ENCODE measurements at regions not wholly inside any gene's neighbourhood (a gene's known extent, or its start where the extent isn't known, plus 50 kb on each side); places are given as distances from the start of the nearest gene placed in this dataset.

GRCh38 chr4:71151054-71151453 lies 157.6 kb downstream of the DCK start:
- TF ChIP-seq ASH2L (IDR thresholded peaks at IDR 0.05; ENCODE audit: borderline replicate concordance, low read depth) = no peak
- TF ChIP-seq CTCF (IDR thresholded peaks at IDR 0.05 in 2 of 3, conservative IDR thresholded peaks at IDR 0.05 in 1 of 3; ENCODE audit: control insufficient read depth in 2 of 3, extremely low read depth in 1 of 3, insufficient read depth in 1 of 3, low read depth in 3 of 3, low read length in 3 of 3) = no peak
- TF ChIP-seq ESRRA (IDR thresholded peaks at IDR 0.05; ENCODE audit: low read length) = no peak
- no peak for TF ChIP-seq ATF2 (IDR thresholded peaks at IDR 0.05; ENCODE audit: low read length)
- no peak for TF ChIP-seq ZNF384 (IDR thresholded peaks at IDR 0.05; ENCODE audit: borderline replicate concordance, low read depth, low read length)
- TF ChIP-seq TAF1 (IDR thresholded peaks at IDR 0.05; ENCODE audit: borderline replicate concordance, low read depth, low read length) = no peak
- no peak for TF ChIP-seq CHD2 (IDR thresholded peaks at IDR 0.05; ENCODE audit: borderline replicate concordance, low read depth, low read length)
- no peak for TF ChIP-seq MYC (IDR thresholded peaks at IDR 0.05; ENCODE audit: insufficient read depth, insufficient read length, insufficient replicate concordance, low read length, severe bottlenecking)
- no peak for TF ChIP-seq POLR2A (IDR thresholded peaks at IDR 0.05; ENCODE audit: low read depth, low read length)
- no peak for TF ChIP-seq POLR2AphosphoS5 (IDR thresholded peaks at IDR 0.05; ENCODE audit: low read length)
- TF ChIP-seq SRF (IDR thresholded peaks at IDR 0.05; ENCODE audit: low read depth in 2 of 2, low read length in 2 of 2) = no peak
- TF ChIP-seq MAX (IDR thresholded peaks at IDR 0.05; ENCODE audit: low read depth, low read length) = no peak
- no peak for TF ChIP-seq RAD21 (IDR thresholded peaks at IDR 0.05; ENCODE audit: insufficient read depth, low read depth, low read length)
